Stimulated activated CD8-positive, alpha-beta memory T cell treated with anti-CD3 and anti-CD28 coated beads, Interleukin-7, amount 100 ng/mL, for 24 hours (primary cell): ENCODE measurements at regions not wholly inside any gene's neighbourhood (a gene's known extent, or its start where the extent isn't known, plus 50 kb on each side); places are given as distances from the start of the nearest gene placed in this dataset.
"Not testable (repeated sequence)": the region's sequence is repeated elsewhere in the genome, so short reads cannot be mapped to it uniquely, and the experiment has no call there.

Source experiments
- DNase-seq: peaks from one replicate; pipeline ENCODE4 v3.0.0-alpha.2; 2020; ENCODE audit warnings: low read depth

DNA sequence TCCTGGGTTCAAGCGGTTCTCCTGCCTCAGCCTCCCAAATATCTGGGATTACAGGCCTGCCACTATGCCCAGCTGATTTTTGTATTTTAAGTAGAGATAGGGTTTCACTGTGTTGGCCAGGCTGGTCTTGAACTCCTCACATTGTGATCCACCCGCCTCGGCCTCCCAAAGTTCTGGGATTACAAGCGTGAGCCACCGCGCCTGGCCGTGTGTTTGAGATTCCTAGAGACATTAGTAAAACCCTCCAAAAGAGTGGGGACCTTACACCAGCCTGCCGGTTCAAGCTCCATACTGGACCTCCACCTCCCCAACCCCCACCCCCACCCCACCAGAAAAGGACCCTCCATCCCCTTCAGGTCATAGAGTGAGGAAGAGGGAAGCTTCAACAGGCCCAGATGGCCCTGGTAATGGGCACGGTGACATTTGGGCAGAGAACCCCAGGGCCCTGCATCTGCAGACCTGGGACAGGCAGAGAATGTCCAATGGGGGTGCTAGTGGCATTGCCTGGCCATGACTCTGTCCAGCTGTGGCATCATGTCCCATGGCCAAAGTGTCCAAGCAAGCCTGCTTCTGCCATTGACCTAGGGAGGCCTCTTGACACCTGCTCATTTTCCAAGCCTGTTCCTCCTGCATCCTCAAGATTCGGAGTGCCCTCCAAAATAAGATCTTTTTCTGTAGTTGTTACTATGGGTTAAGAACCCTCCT, 108.9 kb upstream of the KLF13 start:
- DNase-seq: no peak

GRCh38 chr15:31219221-31219620, 107.4 kb upstream of the KLF13 start:
- DNase-seq: no peak

DNA sequence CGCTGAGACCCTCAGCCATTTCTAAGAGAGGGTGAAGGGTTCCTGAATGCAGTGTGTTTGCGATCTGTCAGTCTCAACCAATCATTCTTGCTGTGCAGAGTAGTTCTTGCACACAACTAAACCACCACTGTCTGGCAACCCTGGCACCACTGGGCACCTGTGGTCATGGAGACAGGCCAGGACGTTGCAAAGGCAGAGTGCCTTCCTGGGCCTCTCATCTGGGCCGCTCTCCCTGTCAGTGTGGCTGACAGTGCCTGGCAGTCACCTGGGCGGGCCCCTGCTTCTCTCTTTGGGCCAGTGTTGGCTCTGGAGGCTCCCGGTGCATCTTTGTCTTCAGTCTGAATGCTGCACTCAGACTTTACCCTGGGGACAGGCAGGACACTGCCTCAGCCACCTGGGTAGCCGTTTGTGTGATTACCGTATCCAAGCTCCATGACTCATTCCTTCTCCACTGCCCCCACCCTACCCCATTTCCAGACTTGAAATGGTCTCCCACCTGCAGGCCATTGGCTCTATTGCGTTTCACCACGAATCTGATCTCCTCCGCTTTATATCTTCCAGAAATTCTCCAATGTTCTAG, 104.6 kb upstream of the KLF13 start:
- DNase-seq: no peak

DNA sequence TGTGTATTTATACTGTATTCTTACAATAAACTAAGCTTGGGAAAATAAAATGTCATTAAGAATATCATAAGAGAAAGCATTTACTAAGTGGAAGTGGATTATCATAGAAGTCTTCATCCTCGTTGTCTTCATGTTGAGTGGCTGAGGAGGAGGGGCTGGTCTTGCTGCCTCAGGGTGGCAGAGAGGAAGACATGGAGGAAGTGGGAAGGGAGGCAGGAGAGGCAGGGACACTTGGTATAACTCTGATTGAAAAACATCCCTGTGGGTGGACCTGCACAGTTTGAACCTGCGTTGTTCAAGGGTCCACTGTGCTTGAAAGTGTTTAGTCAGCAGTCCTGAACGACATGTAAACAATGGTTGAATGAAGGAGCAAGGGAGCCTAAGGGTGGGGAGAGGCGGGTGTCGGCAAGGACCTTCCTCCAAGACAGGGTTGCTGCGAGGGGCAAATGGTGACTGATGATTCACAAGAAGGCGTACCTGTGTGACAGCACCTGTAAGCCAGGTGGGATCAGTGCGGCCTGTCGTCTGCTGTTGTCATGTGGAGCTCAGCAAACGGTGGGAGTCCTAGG, 103.8 kb upstream of the KLF13 start:
- DNase-seq: no peak

DNA sequence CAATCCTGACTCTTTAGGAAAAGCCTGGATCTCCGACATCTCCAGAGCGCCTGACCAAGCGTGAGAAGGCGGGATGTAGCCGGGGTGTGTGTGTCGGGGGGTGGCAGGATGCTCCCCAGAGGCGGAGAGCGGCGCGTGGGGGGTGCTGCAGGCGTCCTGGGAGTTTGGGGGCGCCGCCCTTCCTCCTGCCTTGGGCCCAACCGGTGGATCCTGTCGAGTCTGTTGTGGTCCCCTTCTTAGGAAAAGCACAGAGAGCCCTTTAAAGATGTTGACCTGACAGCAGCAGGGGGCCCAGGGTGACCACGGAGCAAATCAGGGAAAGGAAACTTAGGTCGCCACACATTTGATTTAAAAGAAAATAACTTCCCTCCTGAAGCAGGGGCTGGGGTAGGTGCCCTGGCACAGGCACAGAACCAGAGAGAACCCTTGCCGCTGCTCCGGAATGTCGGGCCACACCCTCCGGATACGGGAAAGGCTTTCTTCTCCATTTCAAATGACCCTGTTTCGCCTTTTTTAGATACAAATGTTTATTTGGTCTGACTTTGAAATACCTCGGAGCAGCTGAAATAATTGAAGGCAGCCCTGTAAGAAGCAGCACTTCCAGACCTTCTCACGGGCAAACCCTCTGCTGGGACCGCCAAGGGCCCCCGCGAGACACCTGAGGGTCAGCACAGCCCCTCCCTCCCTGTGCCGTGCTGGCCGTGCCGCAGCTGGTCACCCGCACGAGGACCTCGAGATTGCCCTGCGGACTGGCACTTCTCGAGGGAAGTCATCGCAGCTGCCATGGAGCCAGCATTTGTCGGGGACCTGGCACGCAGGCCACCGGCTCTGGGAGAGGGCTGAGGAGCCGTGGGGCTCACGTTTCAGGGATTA, 102.9 kb upstream of the KLF13 start:
- no peak for DNase-seq

- DNase-seq: not testable (repeated sequence)
Observed at GRCh38 chr15:31224661-31225060, 102.0 kb upstream of the KLF13 start.

- no peak for DNase-seq
Observed at GRCh38 chr15:31225356-31225955, 101.2 kb upstream of the KLF13 start.

GRCh38 chr15:31226021-31226420, 100.6 kb upstream of the KLF13 start:
- no peak for DNase-seq

DNA sequence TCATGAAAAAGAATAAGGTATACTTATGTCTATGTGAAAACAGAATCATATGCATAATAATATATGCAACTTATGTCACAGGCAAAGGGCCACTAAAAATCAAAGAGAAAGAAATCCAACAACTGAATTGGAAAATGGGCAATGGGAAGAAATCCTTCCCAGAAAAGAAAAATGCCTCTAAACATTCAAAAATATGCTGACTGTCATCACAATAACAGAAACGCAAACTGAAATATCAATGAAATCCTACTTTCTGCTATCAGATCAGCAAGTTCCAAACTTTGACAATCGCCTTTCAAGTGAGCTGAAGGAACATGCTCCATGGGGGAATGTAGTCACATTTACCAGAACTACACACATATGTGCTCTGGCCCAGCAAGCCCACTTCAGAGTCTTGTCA, 99.4 kb upstream of the KLF13 start:
- DNase-seq: no peak

GRCh38 chr15:31228011-31228484, 98.6 kb upstream of the KLF13 start:
- DNase-seq: no peak

- DNase-seq: no peak
Observed at GRCh38 chr15:31228980-31229826, 97.4 kb upstream of the KLF13 start.

DNA sequence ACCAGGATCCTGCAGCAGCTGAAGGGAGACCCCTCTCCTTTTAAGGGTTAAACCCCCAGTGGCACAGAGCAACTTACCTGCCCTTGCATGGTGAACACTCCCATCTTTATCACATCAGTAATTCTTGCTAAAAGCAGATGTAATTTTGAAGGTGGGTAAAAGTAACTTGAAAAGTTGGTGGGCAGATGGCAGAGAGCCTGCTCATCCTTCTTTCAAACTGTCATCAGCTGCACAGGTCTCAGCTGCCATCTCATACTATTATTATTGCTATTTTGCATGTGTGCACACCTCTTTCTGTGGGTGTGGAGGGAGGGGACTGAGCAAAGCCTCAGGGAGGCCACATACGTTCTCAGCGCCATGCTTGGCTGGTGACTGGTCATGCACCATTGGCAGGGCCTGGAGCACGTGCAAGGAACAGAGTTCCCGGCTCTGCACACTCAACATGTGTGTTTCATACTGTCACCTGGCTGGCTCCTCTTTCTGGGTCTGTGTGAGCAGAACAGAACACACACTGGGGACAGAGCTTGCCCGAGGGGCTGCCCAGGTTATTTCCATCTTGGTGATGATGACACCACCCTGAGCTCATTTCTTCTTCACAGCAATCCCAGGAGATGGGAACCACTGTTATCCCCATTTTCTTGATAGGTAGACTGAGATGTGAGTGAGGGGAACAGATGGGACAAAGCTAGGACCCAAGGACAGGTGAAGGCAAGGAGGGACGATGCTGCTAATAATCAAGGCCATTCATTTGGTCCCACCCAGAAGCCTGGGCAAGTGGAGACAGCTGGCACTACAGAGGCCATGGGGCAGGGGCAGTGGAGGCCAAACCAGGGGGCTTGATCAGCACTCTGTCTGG, 95.8 kb upstream of the KLF13 start:
- no peak for DNase-seq

DNA sequence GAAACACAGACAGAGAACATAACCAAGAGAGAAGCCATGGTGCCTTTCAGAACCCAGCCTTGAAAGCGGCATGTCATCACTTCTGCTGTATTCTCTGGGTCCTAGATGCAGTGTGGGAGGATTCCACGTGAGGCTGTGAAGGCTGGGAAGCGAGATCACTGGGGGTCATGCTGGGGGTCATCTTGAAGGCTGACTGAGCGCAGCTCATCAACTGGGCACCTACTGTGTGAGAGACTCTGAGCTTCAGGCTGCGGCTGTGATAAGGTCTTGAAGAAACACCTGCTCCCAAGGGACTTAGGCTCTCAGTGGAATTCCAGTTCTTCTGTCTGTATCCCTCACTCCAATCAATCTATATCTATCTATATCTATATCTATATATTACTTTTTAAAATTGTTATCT, 91.8 kb upstream of the KLF13 start:
- DNase-seq: no peak

- DNase-seq: no peak
Observed at GRCh38 chr15:31235311-31236183, 91.1 kb upstream of the KLF13 start.

DNA sequence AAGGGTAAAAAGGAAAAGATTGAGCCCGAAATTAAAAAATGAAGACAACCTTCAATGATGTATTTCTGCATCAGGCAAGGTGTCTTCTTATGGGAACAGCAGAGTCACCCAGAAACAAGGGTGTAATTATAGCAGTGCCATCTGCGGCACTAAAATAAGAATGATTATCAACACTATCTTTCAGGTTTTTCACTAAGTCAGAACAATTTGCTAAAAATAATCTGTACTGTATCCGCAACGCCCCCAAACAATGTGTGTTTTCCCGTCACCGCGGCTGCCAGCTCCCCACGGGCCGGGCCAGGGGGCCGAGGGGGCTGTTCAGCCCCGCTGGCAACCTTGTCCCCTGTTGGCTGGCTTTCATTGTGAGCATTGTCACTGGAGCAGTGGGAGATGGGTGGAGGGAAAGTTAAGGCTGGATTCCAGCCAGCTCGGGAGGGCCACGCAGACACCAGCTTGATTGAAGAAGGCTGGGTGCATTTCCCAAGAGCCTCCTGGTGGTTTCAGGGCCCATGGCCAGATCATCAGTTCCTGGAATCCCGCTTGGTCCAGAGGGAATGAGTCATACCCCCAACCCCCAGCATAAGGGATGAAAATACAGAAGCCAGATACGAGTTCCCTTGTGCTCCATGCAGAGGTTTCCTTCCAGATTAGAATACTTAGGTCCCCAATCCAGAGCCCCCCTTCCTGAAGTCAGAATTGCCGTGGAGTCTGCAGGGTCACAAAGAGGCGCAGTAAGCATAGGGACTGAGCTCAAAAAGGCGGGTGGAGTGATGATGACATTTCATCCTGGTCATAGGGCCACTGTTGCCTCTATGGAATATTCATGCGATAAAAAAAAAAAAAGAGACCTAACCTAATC, 90.2 kb upstream of the KLF13 start:
- no peak for DNase-seq

- DNase-seq: no peak
Observed at GRCh38 chr15:31237043-31237324, 89.7 kb upstream of the KLF13 start.

- DNase-seq: no peak
Observed at GRCh38 chr15:31238906-31239305, 87.7 kb upstream of the KLF13 start.

- no peak for DNase-seq
Observed at GRCh38 chr15:31239409-31239808, 87.2 kb upstream of the KLF13 start.
